Large intestine (tissue), 3 donors: ENCODE measurements at regions not wholly inside any gene's neighbourhood (a gene's known extent, or its start where the extent isn't known, plus 50 kb on each side); places are given as distances from the start of the nearest gene placed in this dataset.

Experiments used
- DNase-seq, 2 donors: peaks; one replicate each; pipeline versions ENCODE4 v3.0.0 to v3.0.0-alpha.2; 2013
- H3K27ac ChIP-seq: one replicate; pipeline ENCODE4 v1.5.1; 2013; ENCODE audit warnings: low read length
- H3K27me3 ChIP-seq: 2 replicates; pipeline ENCODE4 v1.6.1; 2013; ENCODE audit warnings: low read length; ENCODE audit not compliant: control insufficient read depth, insufficient read depth
- H3K36me3 ChIP-seq: 2 replicates; pipeline ENCODE4 v1.6.1; 2013; ENCODE audit warnings: low read length; ENCODE audit not compliant: control insufficient read depth, insufficient read depth
- H3K4me1 ChIP-seq: one replicate; pipeline ENCODE4 v1.6.1; 2013; ENCODE audit warnings: low read length; ENCODE audit not compliant: control insufficient read depth, insufficient read depth
- H3K4me3 ChIP-seq: one replicate; pipeline ENCODE4 v1.5.1; 2013; ENCODE audit warnings: low read length
- H3K9me3 ChIP-seq: one replicate; pipeline ENCODE4 v1.6.1; 2013; ENCODE audit warnings: mild to moderate bottlenecking, low read depth, low read length, moderate library complexity; ENCODE audit not compliant: control insufficient read depth
- WGBS: methylation state at CpG from one replicate; pipeline ENCODE4 v1.1.5; 2013; ENCODE audit warnings: low lambda C conversion rate; ENCODE audit not compliant: insufficient coverage; 5-methylcytosine and 5-hydroxymethylcytosine counted together

GRCh38 chr18:42230636-42231035 is 275.6 kb downstream of the PIK3C3 start:
- Histone ChIP-seq H3K4me3 (no peak overlapping the region), H3K4me1 (no peaks in the 10 kb centered on the region), H3K9me3 (no peaks in the 10 kb centered on the region), H3K36me3 (no peaks in the 10 kb centered on the region), H3K27ac (no peak overlapping the region), H3K27me3 (no peaks in the 10 kb centered on the region)
- no peak for DNase-seq
- WGBS, result 56% methylated on average over 2 of the region's 2 CpGs

- Histone ChIP-seq H3K4me3 (no peak overlapping the region), H3K9me3 (no peaks in the 10 kb centered on the region), H3K27me3 (no peaks in the 10 kb centered on the region), H3K27ac (no peak overlapping the region), H3K4me1 (no peaks in the 10 kb centered on the region), H3K36me3 (no peaks in the 10 kb centered on the region)
- DNase-seq, result no peak
These were observed 276.2 kb downstream of the PIK3C3 start for GRCh38 chr18:42231284-42231683.

- Histone ChIP-seq H3K9me3 (no peaks in the 10 kb centered on the region), H3K27me3 (no peaks in the 10 kb centered on the region), H3K4me3 (no peak overlapping the region), H3K4me1 (no peaks in the 10 kb centered on the region), H3K27ac (no peak overlapping the region), H3K36me3 (no peaks in the 10 kb centered on the region)
- no peak for DNase-seq
- no CpG with 5 or more reads among the region's 2 CpGs for WGBS
These were observed 276.8 kb downstream of the PIK3C3 start for GRCh38 chr18:42231796-42232195.

- no peaks in the 10 kb centered on the region for H3K9me3 ChIP-seq
- no peak overlapping the region for H3K4me3 ChIP-seq
- H3K4me1 ChIP-seq, result no peaks in the 10 kb centered on the region
- H3K27me3 ChIP-seq, result no peaks in the 10 kb centered on the region
- DNase-seq, result no peak
- H3K36me3 ChIP-seq, result no peaks in the 10 kb centered on the region
- no peak overlapping the region for H3K27ac ChIP-seq
These were observed 278.9 kb downstream of the PIK3C3 start for GRCh38 chr18:42233908-42234307.

- no peak for DNase-seq
- H3K9me3 ChIP-seq, result no peaks in the 10 kb centered on the region
- no peaks in the 10 kb centered on the region for H3K4me1 ChIP-seq
- H3K4me3 ChIP-seq, result no peak overlapping the region
- no peaks in the 10 kb centered on the region for H3K27me3 ChIP-seq
- H3K27ac ChIP-seq, result no peak overlapping the region
- no peaks in the 10 kb centered on the region for H3K36me3 ChIP-seq
- WGBS, result 20% methylated on average over 1 of the region's 5 CpGs
These were observed 287.7 kb downstream of the PIK3C3 start for GRCh38 chr18:42242758-42243157.

GRCh38 chr18:42245137-42245536 is 290.1 kb downstream of the PIK3C3 start:
- H3K27me3 ChIP-seq, result no peaks in the 10 kb centered on the region
- H3K4me3 ChIP-seq, result no peak overlapping the region
- 100% methylated on average over 1 of the region's 4 CpGs for WGBS
- no peak for DNase-seq
- H3K9me3 ChIP-seq, result no peaks in the 10 kb centered on the region
- H3K27ac ChIP-seq, result no peak overlapping the region
- no peaks in the 10 kb centered on the region for H3K36me3 ChIP-seq
- no peaks in the 10 kb centered on the region for H3K4me1 ChIP-seq

- no peaks in the 10 kb centered on the region for H3K27me3 ChIP-seq
- no peaks in the 10 kb centered on the region for H3K36me3 ChIP-seq
- no peaks in the 10 kb centered on the region for H3K4me1 ChIP-seq
- no peak overlapping the region for H3K4me3 ChIP-seq
- DNase-seq, result no peak
- no peaks in the 10 kb centered on the region for H3K9me3 ChIP-seq
- H3K27ac ChIP-seq, result no peak overlapping the region
- no CpG with 5 or more reads among the region's 5 CpGs for WGBS
These were observed 301.1 kb downstream of the PIK3C3 start for GRCh38 chr18:42255908-42256765.

- H3K36me3 ChIP-seq, result no peaks in the 10 kb centered on the region
- no peak overlapping the region for H3K27ac ChIP-seq
- H3K9me3 ChIP-seq, result no peaks in the 10 kb centered on the region
- no peak for DNase-seq
- H3K4me1 ChIP-seq, result no peaks in the 10 kb centered on the region
- 89% methylated on average over 1 of the region's 2 CpGs for WGBS
- H3K27me3 ChIP-seq, result no peaks in the 10 kb centered on the region
- no peak overlapping the region for H3K4me3 ChIP-seq
These were observed 303.4 kb downstream of the PIK3C3 start for GRCh38 chr18:42258301-42258965.

- DNase-seq, result no peak
- WGBS, result 60% methylated on average over 1 of the region's 1 CpG
- H3K4me1 ChIP-seq, result no peaks in the 10 kb centered on the region
These were observed 306.7 kb downstream of the PIK3C3 start for GRCh38 chr18:42261731-42262130.

GRCh38 chr18:42264497-42264896 is 309.5 kb downstream of the PIK3C3 start:
- Histone ChIP-seq H3K36me3 (no peaks in the 10 kb centered on the region), H3K27me3 (no peaks in the 10 kb centered on the region), H3K4me1 (no peaks in the 10 kb centered on the region), H3K9me3 (no peaks in the 10 kb centered on the region), H3K27ac (no peak overlapping the region), H3K4me3 (no peak overlapping the region)
- no peak for DNase-seq

More at GRCh38 chr18:42261731-42262130, 306.7 kb downstream of the PIK3C3 start:
- Histone ChIP-seq H3K4me3 (no peak overlapping the region), H3K27ac (no peak overlapping the region), H3K9me3 (no peaks in the 10 kb centered on the region), H3K27me3 (no peaks in the 10 kb centered on the region), H3K36me3 (no peaks in the 10 kb centered on the region)
